Suprapubic skin (tissue), 4 donors: ENCODE measurements at regions not wholly inside any gene's neighbourhood (a gene's known extent, or its start where the extent isn't known, plus 50 kb on each side); places are given as distances from the start of the nearest gene placed in this dataset.

Experiments used
- CTCF ChIP-seq, 2 donors: fragments of 200-600 bp in 1 of 2; fragments of 450-650 bp in 1 of 2; sonication (generic) in 1 of 2; IDR thresholded peaks; one replicate each; pipeline ENCODE4 v1.5.1; 2016 to 2019; ENCODE audit warnings: antibody characterized with exemption in 2 of 2, mild to moderate bottlenecking in 1 of 2, moderate library complexity in 1 of 2
- EP300 ChIP-seq: sonication (generic); formaldehyde crosslinking; IDR thresholded peaks from one replicate; pipeline ENCODE4 v1.6.1; 2017; ENCODE audit warnings: antibody characterized with exemption
- POLR2A ChIP-seq, 2 donors: fragments of 450-650 bp; IDR thresholded peaks; one replicate each; pipeline ENCODE4 v1.6.1; 2017; ENCODE audit warnings: antibody characterized with exemption in 2 of 2, mild to moderate bottlenecking in 2 of 2, moderate library complexity in 2 of 2
- POLR2AphosphoS5 ChIP-seq, 3 donors: sonication (generic); formaldehyde crosslinking; IDR thresholded peaks; one replicate each; pipeline ENCODE4 v1.6.1; 2017; ENCODE audit warnings: antibody characterized with exemption in 3 of 3

- TF ChIP-seq CTCF (IDR thresholded peaks at IDR 0.05) (no peak), POLR2A (IDR thresholded peaks at IDR 0.05) (no peak), POLR2AphosphoS5 (IDR thresholded peaks at IDR 0.05) (no peak), EP300 (no peak)
These were observed 590.4 kb downstream of the PRELID2 start for GRCh38 chr5:145244788-145245187.
